GM19025 (cell line): ENCODE measurements at regions not wholly inside any gene's neighbourhood (a gene's known extent, or its start where the extent isn't known, plus 50 kb on each side); places are given as distances from the start of the nearest gene placed in this dataset.

Source experiments
- ATAC-seq: cut with Tn5 transposase; IDR thresholded peaks from one replicate; pipeline ENCODE4 v1.9.1; 2021; ENCODE audit warnings: mild to moderate bottlenecking, low read depth, moderate library complexity; ENCODE audit not compliant: unreplicated experiment

GRCh38 chr1:73953586-73953985, 244.4 kb downstream of the LRRIQ3 start:
- no peak for ATAC-seq

- ATAC-seq: no peak
Measured at GRCh38 chr1:73953186-73953585, 244.8 kb downstream of the LRRIQ3 start.

- no peak for ATAC-seq
Measured at GRCh38 chr1:73948055-73948454, 249.9 kb downstream of the LRRIQ3 start.

- ATAC-seq: peak; percentile 66
Measured at GRCh38 chr1:73947009-73947408, 251.0 kb downstream of the LRRIQ3 start.

GRCh38 chr1:73943270-73943669, 254.7 kb downstream of the LRRIQ3 start:
- ATAC-seq: no peak

GRCh38 chr1:73930293-73930692, 267.7 kb downstream of the LRRIQ3 start:
- ATAC-seq: no peak

GRCh38 chr1:73914951-73915350, 283.0 kb downstream of the LRRIQ3 start:
- ATAC-seq: no peak

GRCh38 chr1:73913025-73913424, 285.0 kb downstream of the LRRIQ3 start:
- ATAC-seq: no peak

GRCh38 chr1:73911849-73912248, 286.1 kb downstream of the LRRIQ3 start:
- no peak for ATAC-seq

- ATAC-seq: no peak
Measured at GRCh38 chr1:73910466-73910865, 287.5 kb downstream of the LRRIQ3 start.

- no peak for ATAC-seq
Measured at GRCh38 chr1:73910062-73910461, 287.9 kb downstream of the LRRIQ3 start.

GRCh38 chr1:73909043-73909562, 288.9 kb downstream of the LRRIQ3 start:
- ATAC-seq: no peak

- ATAC-seq: no peak
Measured at GRCh38 chr1:73907051-73907450, 290.9 kb downstream of the LRRIQ3 start.

GRCh38 chr1:73903092-73903491, 294.9 kb downstream of the LRRIQ3 start:
- no peak for ATAC-seq

- ATAC-seq: no peak
Measured at GRCh38 chr1:73901738-73902137, 296.2 kb downstream of the LRRIQ3 start.

GRCh38 chr1:73899311-73899710, 298.7 kb downstream of the LRRIQ3 start:
- ATAC-seq: no peak

GRCh38 chr1:73898540-73898939, 299.4 kb downstream of the LRRIQ3 start:
- no peak for ATAC-seq

- ATAC-seq: no peak
Measured at GRCh38 chr1:73887412-73887811, 310.6 kb downstream of the LRRIQ3 start.

GRCh38 chr1:73886716-73887115, 311.3 kb downstream of the LRRIQ3 start:
- no peak for ATAC-seq

GRCh38 chr1:73874806-73875205, 323.2 kb downstream of the LRRIQ3 start:
- ATAC-seq: no peak

- ATAC-seq: no peak
Measured at GRCh38 chr1:73868810-73869336, 329.1 kb downstream of the LRRIQ3 start.

- ATAC-seq: no peak
Measured at GRCh38 chr1:73862355-73862754, 335.6 kb downstream of the LRRIQ3 start.

GRCh38 chr1:73860421-73860950, 337.5 kb downstream of the LRRIQ3 start:
- ATAC-seq: no peak
